AG09309 (cell line): ENCODE measurements at regions not wholly inside any gene's neighbourhood (a gene's known extent, or its start where the extent isn't known, plus 50 kb on each side); places are given as distances from the start of the nearest gene placed in this dataset.

Experiments
- DNase-seq: peaks from one replicate; pipeline ENCODE4 v3.0.0-alpha.2; 2010; ENCODE audit warnings: low read depth
- H3K4me3 ChIP-seq: 2 replicates; pipeline ENCODE4 v1.5.1; 2011; ENCODE audit warnings: mild to moderate bottlenecking, low read depth, low read length, moderate library complexity; ENCODE audit not compliant: control insufficient read depth
- TF ChIP-seq, protein P1 (sequence below): IDR thresholded peaks from 2 replicates; pipeline ENCODE4 v1.5.1; 2011; ENCODE audit warnings: mild to moderate bottlenecking, low read depth, low read length, inconsistent platforms; ENCODE audit not compliant: insufficient read depth, control insufficient read depth; ENCODE audit errors: missing control alignments

DNA sequence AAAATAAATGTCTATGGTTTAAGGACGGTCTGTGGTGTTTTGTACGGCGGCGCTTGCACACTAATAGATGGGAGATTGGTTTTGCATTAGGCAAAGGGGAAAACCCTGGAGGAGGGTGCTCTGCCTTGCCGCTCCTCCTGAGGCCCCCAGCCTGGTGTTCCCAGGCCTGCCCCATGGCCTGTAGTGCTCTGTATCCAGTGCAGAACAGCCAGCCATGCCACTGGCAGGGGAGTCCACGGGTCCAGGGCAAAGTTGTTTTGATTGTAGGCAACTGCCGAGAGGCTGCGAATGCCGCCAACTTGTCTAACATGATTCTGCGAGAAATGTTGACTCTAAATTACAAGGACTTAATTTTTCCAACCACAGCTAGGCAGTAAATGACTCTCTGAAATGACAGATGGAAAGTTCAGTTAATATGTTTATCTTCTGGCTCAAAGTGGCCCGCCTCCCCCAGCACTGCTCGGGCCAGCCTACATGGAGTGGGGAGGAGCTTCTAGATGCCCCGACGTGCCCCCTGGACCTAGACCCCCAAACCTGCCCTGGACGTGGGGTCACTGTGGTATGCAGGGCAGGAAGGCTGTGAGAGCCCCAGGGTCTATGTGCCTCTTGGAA is 104.6 kb upstream of the GDF10 start:
- no peak for DNase-seq
- no peak overlapping the region for H3K4me3 ChIP-seq
- TF ChIP-seq, protein P1, sequence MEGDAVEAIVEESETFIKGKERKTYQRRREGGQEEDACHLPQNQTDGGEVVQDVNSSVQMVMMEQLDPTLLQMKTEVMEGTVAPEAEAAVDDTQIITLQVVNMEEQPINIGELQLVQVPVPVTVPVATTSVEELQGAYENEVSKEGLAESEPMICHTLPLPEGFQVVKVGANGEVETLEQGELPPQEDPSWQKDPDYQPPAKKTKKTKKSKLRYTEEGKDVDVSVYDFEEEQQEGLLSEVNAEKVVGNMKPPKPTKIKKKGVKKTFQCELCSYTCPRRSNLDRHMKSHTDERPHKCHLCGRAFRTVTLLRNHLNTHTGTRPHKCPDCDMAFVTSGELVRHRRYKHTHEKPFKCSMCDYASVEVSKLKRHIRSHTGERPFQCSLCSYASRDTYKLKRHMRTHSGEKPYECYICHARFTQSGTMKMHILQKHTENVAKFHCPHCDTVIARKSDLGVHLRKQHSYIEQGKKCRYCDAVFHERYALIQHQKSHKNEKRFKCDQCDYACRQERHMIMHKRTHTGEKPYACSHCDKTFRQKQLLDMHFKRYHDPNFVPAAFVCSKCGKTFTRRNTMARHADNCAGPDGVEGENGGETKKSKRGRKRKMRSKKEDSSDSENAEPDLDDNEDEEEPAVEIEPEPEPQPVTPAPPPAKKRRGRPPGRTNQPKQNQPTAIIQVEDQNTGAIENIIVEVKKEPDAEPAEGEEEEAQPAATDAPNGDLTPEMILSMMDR: no peak

DNA sequence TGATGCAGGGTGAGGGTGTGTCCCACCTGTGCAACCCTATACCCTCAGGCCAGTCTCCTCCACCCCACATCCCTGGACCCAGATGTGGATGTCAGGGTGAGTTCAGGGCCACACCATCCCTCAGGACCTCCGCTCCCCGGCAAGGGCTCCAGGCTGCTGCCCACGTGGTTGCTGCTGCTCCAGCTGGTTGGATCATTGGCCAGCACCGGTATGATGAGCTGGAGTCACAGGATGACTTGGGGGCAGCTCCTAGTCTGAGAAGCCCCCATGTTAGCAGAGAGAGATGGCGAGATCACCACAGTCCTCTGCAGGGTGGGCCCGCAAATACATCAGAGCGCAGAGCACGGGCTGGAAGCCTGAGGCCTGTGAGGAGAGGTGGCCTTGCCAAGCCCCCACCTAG is 103.3 kb upstream of the GDF10 start:
- H3K4me3 ChIP-seq: no peak overlapping the region
- TF ChIP-seq, protein P1: no peak
- no peak for DNase-seq

DNA sequence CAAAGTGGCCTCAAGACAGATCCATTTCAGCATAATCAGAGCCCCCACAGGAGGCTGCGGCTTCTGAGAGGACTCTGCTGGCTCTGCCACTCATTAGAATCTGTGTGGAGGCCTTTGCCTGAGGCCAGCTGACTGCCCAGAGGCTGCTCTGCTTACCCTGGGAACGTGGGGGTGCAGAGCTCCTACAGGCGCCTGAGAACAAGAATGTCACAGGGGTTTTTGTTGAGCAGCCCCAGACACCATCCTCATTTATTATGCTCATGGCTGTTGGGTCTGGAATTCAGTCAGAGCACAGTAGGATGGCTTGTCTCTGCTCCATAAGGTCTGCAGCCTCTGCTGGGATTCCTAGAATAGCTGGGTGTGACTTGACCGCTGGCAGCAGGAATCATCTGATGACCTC is 101.8 kb upstream of the GDF10 start:
- DNase-seq: no peak
- no peak overlapping the region for H3K4me3 ChIP-seq
- TF ChIP-seq, protein P1: no peak

DNA sequence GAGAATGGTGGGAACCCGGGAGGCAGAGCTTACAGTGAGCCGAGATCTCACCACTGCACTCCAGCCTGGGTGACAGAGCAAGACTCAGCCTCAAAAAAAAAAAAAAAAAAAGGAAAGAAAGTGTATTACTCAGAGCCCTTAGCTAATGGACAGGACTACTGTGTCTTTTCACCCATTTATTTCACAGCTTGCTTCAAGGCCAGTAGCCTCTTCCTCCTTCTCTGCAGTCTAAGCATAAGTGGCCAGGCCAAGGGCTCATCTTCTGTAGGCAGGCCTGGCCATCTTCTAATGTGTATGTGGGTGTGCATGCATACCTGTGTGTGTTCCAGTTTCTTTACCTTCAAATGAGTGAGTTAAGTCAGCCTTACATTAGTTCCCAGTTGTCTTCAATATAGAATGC is 94.8 kb upstream of the GDF10 start:
- H3K4me3 ChIP-seq: no peak overlapping the region
- TF ChIP-seq, protein P1: no peak

DNA sequence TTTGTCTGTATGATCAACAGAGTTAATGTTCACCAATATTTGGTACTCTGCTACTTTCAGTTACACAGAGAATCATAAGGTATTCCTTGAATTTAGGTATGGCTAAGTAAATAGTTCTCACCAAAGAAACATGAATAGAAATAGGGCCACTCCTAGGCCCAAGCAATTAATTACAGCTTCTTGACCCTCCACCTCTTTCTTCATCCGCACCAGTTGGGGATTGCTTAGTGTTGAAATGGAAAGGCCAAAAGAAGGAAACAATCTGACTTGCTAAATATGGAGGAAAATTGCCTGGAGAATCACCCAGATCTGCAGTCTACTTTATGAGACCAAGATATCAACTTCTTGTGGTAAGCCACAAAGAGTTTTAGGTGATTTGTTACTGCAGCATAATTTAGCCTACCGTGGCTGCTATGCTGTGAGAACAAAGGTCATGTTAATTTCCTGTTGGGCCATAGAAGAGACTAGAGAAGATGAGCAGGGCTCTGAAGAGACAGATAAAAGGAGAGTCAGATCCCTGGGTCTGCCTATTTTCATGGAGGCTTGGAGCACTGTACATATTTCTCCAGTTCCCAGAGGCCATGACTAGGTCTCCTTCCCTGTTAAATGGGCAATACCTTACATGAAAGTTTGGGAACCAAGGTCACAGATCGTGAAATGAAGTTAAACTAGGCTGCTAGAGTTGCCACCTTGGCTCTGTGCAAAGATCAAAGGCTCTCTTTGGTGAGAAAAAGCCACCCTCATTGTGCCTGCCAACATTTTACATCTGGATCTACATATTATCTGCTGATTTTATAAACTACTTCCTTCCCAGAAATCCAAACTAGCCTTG is 93.3 kb upstream of the GDF10 start:
- DNase-seq: peak; percentile 11
- no peak overlapping the region for H3K4me3 ChIP-seq
- TF ChIP-seq, protein P1: no peak

More for the DNA sequence above, 94.8 kb upstream of the GDF10 start:
- DNase-seq: no peak

DNA sequence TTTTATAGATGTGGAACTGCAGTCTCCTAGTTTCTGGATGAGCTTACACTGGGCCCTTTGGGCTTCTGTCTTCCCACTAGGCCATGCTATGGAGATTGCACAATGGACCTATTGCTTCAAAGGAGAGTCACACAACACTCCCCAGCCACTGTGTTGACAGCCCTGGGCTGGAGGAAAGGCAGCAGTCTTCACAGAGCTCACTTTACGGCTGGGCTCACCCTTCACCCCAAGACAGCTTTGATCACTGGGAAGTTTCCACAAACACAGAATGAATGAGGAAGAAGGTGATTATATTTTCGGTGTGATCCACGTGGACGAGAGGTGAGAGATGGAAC is 92.7 kb upstream of the GDF10 start:
- peak; percentile 7 for DNase-seq
- TF ChIP-seq, protein P1: no peak

More for the DNA sequence above, 92.7 kb upstream of the GDF10 start:
- H3K4me3 ChIP-seq: no peak overlapping the region
